NCI-H1105 (cell line): ENCODE measurements at regions not wholly inside any gene's neighbourhood (a gene's known extent, or its start where the extent isn't known, plus 50 kb on each side); places are given as distances from the start of the nearest gene placed in this dataset.
A peak's percentile ranks its signal among the peaks of the same experiment; 100 is the strongest.

Source experiments
- DNase-seq: peaks from one replicate; lab custom pipeline; 2025; lab: John Stamatoyannopoulos, UW

DNA sequence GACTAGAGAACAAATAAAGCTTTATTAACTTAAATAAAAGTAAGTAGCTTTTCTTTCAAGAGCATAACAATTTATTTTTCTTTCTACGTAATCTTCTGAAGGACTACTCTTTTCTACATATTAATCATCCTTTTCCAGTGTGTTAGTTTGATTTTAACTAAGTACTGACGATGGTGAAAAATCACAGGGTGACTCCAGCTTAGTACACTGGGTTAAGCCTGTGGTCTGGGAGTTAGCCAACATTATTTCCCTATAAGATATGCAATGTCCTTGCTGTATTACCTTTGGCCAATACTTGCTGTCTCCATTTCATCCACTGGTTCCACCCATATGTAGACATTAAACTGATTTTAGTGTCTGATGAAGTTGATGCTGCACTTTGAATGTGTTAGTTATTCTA, 508.6 kb upstream of the SUCLG2 start:
- no peak for DNase-seq

DNA sequence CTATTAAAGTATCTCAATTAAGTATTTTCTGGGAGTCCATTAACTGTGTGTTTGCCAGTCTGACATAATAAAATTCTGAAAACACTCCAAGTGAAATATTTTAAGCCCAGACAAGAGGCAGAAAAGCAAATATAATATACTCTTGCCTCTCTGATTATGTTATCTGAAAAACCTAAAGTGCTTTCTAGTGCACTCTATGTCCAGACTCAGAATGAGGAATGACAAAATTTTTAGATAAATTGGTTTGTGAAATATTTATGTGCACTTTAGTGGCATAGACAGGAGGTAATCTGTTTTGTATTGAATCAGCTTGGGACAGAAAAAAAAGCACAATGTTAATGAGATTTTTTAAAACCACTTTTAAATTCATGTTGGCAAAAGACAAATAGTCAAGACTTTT, 508.2 kb upstream of the SUCLG2 start:
- DNase-seq, result no peak

DNA sequence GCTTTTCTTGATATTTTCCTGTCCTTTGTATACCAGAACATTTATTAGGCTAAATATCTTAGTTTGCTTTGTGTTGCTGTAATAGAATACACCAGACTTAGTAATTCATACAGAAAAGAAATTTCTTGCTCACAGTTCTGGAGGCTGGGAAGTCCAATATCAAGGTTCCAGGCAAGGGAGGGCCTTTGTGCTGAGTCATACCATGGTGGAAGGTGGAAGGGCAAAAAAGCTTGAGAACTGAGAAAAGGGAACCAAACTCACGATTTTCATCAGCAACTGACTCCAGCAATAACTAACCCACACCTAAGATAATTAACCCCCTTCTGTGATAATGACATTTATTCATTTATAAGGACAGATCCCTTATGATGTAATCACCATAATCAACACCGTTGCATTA, 496.9 kb upstream of the SUCLG2 start:
- DNase-seq, result no peak

DNA sequence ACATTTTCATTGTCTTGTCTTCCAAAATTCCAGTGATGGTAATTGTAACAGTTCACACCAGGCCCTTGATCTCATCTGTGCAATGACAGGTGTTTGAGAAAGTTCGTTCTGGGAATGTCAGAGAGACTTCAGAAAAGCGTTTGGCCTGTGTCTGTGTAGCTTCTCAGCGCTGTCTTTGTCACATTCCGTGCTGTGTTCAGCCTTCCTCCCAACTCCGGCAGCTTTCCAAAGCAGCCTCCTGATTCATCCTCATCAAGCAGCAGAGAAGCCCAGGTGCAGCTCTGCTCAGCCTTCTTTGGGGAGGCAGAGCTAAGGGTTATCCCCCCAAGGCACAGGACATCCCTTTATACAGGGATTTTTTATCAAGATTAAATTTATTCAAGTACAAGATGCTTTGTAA, 494.0 kb upstream of the SUCLG2 start:
- no peak for DNase-seq

DNA sequence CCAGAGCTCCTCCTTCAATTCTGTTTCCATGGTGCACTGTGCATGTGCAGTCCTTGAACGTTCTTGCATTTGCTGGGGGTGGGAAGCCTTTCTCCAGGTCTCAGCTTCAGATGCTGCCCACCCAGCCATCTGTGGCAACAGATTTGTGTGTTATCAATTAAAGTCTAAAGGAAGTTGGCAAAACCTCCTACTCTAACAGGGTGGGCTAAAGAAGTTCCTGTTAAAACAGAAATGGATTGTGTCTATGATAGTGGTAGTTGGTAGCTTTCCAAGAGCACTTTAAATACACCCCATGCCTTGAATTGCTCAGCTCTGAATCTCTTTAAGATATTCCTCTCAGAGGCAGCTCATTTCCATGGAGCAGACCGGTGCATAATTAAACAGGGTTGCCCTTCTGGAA, 488.0 kb upstream of the SUCLG2 start:
- no peak for DNase-seq

DNA sequence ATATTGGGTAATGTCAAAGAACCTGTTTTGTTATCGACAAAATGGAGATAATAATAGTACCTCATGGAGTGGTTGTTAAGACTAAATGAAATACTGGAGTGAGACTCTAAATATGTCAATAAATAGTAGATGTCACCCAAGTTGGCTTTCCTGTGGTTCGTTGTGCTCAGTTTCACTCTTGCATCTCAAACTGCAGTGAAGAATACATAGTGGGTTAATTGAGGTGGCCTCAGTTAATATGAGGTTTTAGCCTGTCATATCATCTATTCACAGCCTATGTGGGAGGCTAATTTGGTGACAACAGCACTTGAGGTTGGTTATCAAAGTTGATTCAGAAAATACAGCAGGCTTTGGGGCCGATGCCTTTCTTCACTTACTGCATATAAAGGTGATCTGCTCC, 485.5 kb upstream of the SUCLG2 start:
- DNase-seq, result no peak

DNA sequence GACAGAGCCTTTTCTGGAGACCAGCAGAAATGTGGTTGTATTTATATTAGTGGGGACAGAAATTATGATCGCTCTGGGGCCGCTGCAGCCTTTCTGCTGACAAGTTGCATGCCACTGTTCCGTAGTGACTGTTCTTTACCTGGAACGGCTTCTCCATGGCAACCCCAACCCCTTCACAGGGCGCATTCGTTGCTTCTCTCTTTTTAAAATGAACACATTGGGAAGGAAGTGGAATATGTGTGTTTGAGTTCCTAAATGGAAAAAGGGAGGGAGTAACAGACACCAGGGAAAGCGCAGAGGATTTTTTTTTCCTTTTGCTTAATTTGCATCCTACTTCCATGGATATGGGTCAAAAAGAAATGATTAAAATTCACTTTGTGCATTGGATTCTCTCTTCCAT, 482.0 kb upstream of the SUCLG2 start:
- DNase-seq, result no peak

DNA sequence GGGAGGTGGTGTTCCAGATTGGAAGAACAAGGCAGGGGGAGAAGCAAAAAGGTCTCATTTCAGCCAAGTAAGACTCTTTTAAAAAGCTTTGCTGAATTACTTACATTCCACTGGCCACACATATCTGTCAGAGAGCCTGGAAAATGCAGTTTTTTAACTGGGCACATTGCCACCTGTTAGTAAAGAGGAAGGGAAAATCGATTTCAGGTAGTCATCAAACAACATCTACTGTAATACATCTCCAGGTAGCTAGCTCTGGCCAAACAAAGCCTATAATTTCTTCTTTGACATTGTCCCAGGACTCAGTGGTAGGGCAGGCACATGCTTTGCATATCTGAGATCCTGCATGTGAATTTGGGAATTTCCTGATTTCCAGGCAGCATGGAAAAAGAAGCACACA, 480.7 kb upstream of the SUCLG2 start:
- DNase-seq, result peak; percentile 26

DNA sequence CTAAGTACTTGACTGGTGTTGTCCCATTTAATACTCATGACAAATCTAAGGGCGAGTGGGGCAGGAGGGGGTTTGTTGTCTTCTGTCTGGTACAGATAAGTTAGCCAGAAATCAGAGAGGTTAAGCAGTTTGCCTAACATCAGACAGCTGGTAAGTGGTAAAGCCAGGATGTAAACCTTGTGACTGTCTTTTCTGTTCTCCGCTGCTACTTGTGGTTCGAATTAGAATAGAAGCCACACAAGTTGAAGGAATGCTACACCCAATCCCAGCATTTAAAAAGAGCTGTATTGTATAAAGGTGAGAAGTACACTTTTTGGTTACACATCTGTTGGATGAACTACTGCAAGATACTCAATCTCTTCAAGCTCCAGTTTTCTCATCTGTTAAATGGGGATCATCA, 474.7 kb upstream of the SUCLG2 start:
- DNase-seq, result no peak

DNA sequence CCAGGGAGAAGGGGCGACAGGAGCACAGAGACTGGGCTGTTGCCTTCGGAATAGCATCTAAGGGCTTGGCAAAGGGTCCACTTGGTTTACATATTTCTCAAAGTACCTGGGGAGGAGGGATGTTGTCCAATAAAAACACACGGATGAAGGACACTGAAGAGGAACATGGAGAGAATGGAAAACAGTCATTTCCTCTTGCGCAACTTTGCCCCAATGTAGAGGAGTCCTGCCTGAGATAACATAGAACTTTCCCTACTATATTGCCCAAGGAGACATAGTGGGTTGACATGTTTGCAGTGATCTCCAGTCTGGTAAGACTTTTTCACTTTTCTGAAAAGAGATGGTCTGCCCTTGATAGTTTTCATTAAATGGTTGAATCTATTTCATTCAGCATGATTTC, 468.8 kb upstream of the SUCLG2 start:
- no peak for DNase-seq

DNA sequence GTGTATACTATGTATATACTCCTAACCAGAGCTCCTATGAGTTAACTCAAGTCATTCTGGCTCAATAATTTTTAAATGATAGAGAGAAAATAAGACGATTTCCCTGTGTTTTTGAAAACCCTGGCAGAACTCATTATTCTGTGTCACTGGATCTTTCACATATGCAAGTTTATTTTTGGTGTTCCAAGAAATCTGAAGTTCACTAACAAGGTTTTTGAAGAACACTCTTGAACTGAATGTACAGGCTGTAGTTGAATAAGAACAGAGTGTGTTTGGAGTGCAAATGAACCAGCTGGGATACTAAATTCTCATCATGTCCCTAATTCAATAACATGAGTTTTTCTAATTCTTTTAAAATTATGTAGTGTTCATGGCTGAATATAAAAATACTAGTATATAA, 466.9 kb upstream of the SUCLG2 start:
- no peak for DNase-seq

DNA sequence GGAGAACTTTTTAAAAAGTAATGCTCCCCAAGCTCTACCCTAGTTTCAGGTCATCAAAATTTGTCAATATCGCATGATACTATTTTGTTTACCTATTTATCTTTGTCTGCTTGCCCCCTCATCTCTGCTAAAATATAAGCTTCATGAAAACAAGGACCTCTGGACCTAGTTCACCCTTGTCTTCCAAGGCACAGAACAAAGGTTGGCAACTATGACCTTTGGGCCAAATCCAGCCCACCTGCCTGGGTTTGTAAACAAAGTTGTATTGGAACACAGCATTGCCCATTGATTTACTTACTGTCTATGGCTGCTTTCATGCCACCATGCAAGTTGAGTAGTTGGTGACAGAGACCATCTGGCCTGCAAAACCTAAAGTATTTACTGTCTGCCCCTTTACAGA, 462.2 kb upstream of the SUCLG2 start:
- no peak for DNase-seq

DNA sequence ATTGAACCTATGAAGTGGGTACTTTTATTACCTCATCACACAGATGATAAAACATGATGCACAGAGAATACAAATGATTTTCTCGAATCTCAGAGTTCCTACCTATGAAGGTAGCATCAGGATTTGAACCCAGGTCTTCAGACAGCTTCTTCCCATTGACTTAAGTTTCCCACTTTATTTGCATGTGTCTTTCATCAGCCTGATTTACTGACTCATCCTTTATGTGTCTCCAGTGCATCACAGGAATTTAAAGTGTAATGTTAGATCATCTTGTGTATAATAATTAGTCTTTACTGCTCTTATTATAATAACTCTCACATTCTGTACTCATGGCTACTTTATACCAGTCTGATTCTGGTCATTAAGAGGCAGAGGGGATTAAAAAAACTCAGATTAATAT, 449.4 kb upstream of the SUCLG2 start:
- DNase-seq, result no peak

DNA sequence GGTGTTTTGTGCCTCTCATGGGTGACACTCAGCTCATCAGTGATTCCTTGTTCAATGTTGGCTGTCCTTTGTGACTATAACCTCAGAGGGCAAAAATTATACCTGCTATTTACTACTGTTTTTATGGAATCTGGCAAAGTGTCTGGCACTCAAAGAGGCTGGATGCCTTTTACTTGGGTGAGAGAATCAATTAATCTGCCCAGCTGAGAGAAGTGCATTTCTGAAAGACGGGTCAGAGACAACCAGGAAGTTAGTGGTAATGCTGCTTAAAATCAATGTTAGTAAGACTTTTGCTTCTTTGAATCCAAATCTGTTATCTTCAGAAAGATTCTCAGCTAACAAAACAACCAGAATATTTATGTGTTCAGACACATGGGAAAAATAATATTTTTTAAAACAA, 436.2 kb upstream of the SUCLG2 start:
- no peak for DNase-seq

DNA sequence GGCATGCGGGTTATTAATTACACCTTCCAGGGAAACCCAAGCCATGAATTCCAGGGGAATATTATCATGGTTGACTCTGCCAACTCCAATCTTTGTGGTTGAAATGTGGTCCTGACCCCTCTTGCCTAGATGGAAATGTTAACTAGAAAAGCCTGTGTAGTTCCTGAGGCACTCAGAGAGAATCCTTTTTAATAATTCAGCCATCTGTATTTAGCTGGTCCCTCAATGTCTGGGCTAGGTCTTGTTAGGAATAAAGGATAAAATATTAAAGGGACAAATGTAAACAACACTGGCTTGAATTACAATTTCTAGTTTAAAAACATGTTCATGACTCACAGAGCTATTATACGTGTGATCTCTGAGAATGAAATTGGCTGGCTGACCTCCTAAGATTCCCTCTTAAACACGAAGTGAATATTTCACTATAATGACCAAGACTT, 435.2 kb upstream of the SUCLG2 start:
- DNase-seq, result no peak

DNA sequence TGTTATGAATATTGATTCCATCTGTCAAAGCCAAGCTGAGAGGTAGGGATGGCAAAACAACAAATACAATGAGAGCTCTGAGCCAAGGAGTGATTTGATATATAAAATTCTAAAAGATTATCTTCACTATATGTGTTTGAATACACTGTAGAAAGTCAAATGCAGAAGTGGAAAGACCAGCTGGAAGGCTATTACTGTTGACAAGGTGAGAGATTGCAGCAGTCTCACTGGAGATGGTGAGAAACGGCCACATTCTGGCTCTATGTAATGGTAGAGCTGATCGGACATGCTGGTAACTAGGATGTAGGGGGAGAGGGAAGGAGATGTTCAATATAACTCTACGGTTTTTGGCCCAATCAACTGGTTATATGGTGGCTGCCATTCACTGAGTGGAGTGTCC, 434.2 kb upstream of the SUCLG2 start:
- DNase-seq, result no peak

DNA sequence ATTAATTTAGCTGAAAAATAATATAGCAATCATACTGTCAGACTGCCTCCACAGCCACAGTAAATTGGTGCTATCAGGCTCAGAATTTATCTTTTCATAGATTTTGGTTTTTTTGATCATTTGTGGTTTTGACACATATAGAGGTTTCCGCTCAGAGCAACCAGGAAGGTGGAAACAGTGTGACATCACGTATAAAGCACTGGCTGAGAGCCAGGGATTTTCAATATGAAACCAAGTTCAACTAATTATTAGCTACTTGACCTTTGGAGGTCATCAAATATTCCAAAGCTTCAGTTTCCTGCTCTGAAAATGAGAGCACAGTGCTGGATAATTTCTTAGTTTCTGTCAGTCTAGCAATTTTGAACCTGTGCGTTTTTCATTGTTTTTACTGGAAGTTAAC, 433.8 kb upstream of the SUCLG2 start:
- DNase-seq, result peak; percentile 2

DNA sequence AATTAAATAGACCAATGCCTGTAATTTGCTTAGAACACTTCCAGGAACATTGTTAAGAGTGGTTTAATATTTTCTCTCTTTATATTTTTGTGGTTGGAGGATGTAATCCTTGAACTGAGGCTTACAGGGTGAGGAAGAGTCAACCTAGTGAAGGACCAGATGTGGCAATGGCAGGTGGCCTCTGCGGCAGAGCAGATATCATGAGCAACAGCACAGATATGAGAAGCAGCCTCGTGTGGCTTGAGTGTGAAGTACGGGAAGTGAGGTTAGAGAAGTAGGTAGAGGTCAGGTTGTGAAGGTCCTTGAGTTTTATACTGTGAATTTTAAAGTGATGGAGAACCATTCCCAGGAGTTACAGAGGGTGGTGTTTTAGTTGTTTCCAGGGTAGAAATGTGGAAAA, 417.6 kb upstream of the SUCLG2 start:
- DNase-seq, result no peak

DNA sequence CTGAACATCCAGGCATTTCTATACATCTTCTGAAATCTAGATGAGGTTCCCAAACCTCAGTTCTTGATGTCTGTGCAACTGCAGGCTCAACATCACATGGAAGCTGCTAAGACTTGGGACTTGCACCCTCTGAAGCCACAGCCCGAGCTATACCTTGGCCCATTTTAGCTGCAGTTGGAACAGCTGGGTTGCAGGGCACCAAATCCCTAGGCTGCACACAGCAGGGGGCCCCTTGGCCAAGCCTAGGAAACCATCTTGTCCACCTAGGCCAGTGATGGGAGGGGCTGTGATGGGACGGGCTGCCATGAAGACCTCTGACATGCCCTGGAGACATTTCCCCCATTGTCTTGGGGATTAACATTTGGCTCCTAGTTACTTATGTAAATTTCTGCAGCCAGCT, 415.8 kb upstream of the SUCLG2 start:
- no peak for DNase-seq

DNA sequence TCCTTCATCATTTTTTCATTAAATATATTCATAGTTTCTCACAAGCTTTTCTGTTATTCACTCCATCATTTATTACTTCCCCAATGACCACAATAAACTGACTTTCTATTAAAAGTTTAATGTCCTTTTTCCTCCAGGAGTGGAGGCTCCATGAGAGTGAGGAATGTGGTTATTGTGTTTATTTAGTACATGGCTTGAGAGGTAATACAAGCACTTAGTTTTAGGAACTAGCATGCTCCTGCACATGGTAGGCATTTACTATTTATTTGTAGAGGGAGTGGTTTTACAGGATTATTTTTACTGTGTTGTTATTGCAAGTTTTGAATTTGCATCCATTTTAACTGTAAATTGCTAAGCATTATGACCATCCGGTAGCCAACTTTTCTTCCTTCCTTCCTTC, 412.9 kb upstream of the SUCLG2 start:
- no peak for DNase-seq

DNA sequence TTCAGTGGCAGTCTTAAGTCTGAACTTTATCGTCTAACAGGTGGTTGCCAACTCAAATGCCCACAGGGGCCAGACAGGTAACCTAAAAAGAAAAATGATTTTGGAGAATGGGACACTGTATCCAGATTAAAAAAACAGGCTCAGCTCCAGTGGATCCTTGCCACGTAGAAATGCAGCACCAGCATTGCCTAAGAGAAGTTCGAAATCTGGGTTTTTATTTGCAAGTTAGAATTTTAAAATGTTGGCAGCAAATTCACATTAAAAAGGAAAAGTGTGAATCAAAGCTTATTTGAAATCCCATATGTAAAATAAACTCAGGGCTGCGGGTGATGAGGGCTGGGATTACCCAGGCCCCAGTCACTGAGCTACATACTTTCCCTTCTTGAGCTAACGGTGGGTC, 408.5 kb upstream of the SUCLG2 start:
- no peak for DNase-seq

DNA sequence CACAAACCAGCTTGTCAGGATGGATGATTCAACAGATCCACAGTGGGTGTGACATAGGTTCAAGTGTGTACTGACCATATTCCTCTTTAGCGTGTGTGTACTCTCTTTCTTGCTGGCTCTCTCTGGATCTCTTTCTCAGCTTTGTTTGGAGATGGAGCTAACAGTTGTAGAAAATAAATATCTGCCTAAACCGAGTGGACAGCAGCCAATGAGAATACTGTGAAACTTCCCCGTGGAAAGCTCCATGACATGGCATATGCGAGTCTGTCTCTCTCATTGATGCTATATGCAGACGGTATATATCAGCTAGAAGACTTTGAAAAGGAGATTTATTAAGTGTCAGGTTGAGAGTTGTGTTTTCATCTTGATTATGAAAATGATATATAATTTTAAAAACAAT, 406.5 kb upstream of the SUCLG2 start:
- no peak for DNase-seq

DNA sequence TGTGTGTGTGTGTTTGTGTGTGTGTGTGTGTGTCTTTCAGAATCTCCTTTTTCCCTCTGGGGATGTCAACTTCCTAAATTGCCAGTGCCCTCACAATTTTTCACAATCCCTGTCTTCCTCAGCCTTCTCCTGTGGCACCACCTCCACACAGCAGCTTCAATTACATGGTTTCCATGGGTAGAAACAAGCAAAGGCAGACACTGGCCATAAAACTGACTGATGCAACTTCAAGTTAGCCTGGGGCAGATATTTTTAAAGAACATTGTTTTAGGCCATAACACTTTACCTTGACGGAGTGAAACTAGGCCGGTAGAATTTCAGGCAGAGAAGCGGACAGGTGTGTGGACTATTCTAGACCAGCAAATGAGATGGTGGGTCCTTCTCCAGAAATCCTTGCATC, 405.8 kb upstream of the SUCLG2 start:
- no peak for DNase-seq

DNA sequence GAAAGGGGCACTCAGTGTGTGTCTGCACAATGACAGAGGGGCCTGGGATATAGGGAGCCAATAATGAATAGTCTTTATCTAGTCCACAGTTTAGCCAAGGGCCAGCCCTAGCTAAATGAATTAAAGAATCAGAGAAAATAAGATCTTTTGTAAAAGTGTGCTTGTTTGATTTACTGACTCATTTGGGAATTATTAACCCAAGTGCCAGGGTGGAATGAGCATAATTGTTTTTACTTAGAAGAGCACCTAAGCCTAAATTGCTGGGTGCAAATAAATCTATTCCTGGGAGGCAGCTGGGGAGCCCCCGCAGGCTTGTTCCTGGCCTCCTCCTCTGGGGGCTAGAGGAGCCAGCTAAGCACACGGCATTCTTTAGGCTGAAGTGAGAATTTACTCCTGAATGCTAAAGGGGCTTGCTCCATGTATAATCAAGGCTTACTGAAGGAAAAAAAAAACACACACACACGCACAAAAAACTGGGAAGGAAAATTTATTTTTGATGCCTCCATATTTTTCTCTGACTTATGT, 405.3 kb upstream of the SUCLG2 start:
- no peak for DNase-seq

DNA sequence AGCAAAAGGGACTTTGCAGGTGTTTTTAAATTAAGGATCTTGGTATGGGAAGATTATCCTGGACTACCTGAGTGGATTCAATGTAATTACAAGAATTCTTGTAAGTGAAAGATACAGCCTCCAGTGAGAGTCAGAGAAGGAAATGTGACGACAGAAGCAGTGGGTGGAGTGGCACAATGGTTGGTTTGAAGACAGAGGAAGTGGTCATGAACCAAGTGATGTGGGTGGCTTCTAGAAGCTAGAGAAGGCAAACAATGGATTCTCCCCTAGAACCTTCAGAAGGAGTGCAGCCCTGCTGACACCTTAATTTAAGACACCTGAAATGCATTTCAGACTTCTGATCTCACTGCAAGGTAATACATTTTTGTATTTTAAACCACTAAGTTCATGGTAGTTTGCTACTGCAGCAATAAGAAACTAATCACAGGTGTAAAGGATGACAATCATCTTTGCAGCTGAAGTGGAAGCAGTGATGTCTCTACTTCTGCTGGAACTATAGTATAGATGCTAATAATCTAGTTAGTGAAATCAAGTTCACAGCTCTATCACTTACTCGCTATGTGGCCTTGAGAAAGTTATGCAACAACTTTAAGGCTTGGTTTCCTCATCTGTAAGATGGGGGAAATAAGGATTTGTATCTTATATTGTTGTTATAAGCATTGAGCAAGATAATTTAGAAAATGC, 403.4 kb upstream of the SUCLG2 start:
- DNase-seq, result no peak
